ENCODE measurements at regions not wholly inside any gene's neighbourhood (a gene's known extent, or its start where the extent isn't known, plus 50 kb on each side); places are given as distances from the start of the nearest gene placed in this dataset.
"Not testable (repeated sequence)": the region's sequence is repeated elsewhere in the genome, so short reads cannot be mapped to it uniquely, and the experiment has no call there.

DNA sequence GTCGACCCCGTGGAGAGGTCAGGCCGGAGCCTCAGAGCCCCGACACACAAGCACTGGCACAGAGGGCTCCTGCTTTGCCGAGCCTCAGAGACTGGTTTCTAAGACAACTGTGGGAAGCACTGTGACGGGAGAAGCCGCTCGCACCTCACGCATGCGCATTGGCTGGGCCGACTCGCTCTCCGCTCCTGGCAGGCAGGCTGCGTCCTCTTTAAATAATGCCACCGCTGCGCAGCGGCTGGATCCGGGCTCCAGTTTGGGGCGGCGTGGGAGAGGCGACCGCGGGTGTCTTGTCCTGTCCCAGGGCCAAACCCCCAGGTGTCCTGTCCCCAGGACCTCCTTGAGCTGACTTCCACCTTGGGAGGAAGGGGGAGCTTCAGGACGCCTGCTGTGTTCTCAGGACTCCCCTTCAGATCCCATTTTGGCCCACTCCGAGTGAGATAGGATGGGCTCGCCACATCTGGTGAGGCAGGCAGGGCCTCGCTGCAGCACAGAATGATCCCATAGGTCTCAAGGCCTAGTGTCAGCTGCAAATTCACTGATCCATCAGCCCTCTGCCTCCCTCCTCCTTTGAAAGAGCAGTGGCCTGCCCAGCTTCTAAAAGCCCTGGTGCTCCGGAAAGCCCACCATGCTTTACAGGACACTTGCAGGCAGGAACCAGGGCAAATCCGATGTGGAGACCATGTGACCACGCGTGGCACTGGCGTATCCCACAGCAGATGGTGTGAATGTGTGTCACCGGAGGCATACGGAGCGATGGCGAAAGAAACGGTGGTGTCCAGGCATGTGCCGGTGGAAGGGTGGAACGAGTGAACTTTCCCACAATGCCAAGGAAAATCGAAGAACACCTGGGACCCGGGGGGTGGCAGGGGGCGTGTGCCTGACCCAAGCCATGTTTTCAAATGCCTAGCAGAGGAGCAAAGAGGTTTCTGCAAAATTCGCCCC is 169.3 kb upstream of the ZNF337 start:
- peak; percentile 30 to 68 for DNase-seq (ENCODE audit: low read depth in 2 of 2)

DNA sequence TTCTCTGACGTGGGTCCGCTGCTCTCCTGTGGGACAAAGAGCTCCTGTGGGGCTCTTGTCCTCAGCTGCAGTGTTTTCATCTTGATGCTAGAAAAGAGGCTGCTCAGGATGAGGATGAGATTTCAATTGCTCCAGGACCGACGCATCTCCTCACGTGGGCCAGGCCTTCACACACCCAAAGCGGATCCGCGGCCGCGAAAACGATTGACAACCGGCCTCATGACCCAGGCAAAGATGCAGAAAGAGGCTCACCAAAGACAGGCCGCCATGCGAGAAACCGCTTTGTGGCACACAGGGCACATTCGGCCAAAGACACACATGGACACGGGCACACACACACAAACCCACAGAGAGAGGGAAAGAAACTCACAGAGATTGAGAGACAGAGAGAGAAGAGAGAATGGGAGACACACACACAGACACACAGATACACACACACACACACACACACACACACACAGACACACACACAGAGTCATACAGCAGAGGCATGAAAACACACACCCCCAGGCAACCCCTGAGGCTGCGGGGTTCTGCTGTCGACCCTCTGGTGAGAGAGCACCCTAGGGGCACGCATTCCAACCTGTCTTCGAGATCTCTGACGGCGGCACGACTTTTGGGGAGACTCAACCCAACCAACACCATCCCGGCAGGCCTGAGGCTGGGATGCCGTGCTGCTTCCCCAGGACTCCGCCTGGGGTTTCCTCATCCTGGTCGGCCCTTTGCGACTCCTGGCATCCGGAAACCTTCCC is 168.5 kb upstream of the ZNF337 start:
- DNase-seq (ENCODE audit: low read depth in 2 of 2), result not testable (repeated sequence)

GRCh38 chr20:25864326-25864962 is 167.8 kb upstream of the ZNF337 start:
- no peak for DNase-seq (ENCODE audit: low read depth in 2 of 2)

DNA sequence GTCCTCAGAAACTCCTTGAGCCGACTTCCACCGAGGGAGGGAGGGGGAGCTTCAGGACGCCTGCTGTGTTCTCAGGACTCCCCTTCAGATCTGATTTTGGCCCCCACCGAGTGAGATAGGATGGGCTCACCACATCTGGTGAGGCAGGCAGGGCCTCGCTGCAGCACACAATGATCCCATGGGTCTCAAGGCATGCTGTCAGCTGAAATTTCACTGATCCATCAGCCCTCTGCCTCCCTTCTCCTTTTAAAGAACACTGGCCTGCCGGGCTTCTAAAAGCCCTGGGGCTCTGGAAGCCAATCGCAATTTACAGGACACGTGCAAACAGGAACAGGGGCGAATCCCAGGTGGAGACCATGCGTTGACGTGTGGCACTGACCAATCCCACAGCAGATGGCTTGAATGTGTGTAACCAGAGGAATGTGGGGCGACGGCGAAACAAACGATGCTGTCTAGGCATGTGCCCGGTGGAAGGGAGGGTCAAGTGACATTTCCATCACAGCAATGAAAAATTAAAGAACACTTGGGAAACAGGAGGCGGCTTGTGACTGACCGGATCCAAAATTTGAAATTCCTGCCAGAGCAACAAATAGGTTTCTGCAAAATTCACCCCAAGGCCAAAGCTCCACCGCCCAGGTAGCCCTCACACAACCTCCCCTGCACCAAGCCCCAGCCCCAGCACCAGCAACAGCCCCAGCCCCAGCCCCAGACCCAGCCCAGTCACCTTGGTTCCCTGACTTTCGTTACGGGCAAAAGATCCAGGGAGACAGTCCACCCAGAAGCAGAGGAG is 167.1 kb upstream of the ZNF337 start:
- no peak for DNase-seq (ENCODE audit: low read depth in 2 of 2)

GRCh38 chr20:25862967-25863530 is 166.4 kb upstream of the ZNF337 start:
- peak; percentile 53 to 86 for DNase-seq (ENCODE audit: low read depth in 2 of 2)

DNA sequence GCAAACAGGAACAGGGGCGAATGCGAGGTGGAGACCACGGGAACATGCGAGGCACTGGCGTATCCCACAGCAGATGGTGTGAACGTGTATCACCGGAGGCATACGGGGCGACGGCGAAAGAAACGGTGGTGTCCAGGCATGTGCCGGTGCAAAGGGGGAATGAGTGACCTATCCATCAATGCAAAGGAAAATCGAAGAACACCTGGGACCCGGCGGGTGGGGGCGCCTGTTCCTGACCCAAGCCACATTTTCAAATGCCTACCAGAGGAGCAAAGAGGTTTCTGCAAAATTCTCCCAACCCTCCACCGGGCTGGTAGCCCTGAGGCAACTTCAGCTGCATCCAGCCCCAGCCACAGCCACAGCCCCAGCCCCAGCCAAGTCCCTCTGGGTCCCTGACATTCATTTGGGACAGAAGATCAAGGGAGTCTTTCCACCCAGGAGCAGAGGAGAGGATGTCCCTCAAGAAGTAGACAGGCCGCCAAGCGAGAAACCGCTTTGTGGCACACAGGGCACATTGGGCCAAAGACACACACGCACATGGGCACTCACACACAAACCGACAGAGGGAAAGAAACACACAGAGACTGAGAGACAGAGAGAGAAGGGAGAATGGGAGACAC is 164.0 kb upstream of the ZNF337 start:
- DNase-seq (ENCODE audit: low read depth in 2 of 2), result no peak

DNA sequence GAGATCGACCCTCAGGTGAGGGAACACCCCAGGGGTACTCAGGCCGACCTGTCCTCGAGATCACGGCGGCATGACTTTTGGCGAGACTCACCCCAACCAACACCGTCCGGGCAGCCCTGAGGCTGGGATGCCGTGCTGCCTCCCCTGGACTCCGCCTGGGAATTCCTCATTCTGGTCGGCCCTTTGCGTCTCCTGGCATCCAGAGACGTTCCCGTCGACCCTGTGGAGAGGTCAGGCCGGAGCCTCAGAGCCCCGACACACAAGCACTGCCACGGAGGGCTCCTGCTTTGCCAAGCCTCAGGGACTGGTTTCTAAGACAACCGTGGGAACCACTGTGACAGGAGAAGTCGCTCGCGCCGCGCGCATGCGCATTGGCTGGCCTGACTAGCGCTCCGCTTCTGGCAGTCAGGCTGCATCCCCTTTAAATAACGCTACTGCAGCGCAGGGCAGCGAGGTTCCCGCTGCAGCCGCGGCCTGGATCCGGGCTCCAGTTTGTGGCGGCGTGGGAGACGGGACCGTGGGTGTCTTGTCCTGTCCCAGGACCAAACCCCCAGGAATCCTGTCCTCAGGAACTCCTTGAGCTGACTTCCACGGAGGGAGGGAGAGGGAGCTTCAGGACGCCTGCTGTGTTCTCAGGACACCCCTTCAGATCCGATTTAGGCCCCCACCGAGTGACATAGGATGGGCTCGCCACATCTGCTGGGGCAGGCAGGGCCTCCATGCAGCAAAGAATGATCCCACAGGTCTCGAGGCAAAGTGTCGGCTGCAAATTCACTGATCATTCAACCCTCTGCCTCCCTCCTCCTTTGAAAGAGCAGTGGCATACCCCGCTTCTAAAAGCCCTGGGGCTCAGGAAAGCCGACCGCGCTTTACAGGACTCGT is 163.2 kb upstream of the ZNF337 start:
- DNase-seq (ENCODE audit: low read depth in 2 of 2), result peak; percentile 46 to 58

DNA sequence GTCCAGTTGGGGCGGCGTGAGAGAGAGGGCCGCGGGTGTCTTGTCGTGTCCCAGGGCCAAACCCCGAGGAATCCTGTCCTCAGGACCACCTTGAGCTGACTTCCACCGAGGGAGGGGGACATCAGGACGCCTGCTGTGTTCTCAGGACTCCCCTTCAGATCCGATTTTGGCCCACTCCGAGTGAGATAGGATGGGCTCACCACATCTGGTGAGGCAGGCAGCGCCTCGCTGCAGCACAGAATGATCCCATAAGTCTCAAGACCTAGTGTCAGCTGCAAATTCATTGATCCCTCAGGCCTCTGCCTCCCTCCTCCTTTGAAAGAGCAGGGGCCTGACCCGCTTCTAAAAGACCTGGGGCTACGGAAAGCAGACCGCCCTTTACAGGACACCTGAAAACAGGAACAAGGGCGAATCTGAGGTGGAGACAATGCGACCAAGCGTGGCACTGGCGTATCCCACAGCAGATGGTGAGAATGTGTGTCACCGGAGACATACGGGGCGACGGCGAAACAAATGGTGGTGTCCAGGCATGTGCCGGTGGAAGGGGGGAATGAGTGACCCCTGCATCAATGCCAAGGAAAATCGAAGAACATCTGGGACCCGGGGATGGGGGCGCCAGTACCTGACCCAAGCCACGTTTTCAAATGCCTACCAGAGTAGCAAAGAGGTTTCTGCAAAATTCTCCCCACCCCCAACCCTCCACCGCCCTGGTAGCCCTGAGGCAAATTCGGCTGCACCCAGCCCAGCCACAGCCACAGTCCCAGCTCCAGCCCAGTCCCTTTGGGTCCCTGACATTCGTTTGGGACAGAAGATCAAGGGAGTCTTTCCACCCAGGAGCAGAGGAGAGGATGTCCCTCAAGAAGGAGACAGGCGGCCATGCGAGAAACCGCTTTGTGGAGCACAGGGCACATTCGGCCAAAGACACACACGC is 162.1 kb upstream of the ZNF337 start:
- DNase-seq (ENCODE audit: low read depth in 2 of 2), result no peak

DNA sequence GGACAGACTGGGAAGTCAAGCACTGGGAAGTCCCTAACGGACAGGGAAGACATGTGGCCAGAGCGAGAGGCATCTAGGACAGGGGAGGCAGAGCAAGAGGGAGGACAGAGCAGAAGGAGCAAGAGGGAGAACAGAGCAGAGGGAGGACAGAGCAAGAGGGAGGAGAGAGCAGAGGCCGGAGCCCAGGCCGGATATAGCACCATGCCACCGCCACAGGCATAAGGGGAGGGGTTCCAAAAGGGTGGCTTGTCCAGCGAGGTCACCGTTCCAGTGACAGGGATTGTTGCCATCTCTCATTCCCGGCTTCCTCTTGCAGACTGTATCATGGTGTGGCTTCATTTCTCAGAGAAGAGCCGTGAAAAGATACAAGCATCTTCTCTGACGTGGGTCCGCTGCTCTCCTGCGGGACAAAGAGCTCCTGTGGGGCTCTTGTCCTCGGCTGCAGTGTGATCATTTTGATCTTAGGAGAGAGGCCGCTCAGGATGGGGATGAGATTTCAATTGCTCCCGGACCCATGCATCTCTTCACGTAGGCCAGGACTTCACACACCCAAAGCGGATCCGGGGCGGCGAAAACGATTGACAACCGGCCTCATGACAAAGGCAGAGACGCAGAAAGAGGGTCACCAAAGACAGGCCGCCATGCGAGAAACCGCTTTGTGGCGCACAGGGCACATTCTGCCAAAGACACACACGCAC is 160.6 kb upstream of the ZNF337 start:
- DNase-seq (ENCODE audit: low read depth in 2 of 2), result not testable (repeated sequence)

DNA sequence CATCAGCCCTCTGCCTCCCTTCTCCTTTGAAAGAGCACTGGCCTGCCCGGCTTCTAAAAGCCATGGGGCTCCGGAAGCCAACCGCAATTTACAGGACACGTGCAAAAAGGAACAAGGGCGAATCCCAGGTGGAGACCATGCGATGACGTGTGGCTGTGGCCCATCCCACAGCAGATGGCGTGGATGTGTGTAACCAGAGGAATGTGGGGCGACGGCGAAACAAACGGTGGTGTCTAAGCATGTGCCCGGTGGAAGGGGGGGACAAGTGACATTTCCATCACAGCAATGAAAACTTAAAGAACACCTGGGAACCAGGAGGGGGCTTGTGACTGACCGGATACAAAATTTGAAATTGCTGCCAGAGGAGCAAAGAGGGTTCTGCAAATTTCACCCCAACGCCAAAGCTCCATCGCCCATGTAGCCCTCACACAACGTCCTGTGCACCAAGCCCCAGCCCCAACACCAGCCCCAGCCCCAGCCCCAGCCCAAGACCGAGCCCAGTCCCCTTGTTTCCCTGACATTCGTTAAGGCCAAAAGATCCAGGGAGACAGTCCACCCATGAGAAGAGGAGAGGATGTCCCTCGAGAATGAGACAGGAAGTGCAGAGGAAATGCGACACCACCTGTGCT is 159.7 kb upstream of the ZNF337 start:
- DNase-seq (ENCODE audit: low read depth in 2 of 2), result no peak

GRCh38 chr20:25855451-25856156 is 159.0 kb upstream of the ZNF337 start:
- not testable (repeated sequence) for DNase-seq (ENCODE audit: low read depth in 2 of 2)

GRCh38 chr20:25854666-25855065 is 158.0 kb upstream of the ZNF337 start:
- DNase-seq (ENCODE audit: low read depth in 2 of 2), result not testable (repeated sequence)

GRCh38 chr20:25853718-25854388 is 157.2 kb upstream of the ZNF337 start:
- DNase-seq (ENCODE audit: low read depth in 2 of 2), result peak; percentile 60 to 69

GRCh38 chr20:25852968-25853717 is 156.5 kb upstream of the ZNF337 start:
- DNase-seq (ENCODE audit: low read depth in 2 of 2), result not testable (repeated sequence)

DNA sequence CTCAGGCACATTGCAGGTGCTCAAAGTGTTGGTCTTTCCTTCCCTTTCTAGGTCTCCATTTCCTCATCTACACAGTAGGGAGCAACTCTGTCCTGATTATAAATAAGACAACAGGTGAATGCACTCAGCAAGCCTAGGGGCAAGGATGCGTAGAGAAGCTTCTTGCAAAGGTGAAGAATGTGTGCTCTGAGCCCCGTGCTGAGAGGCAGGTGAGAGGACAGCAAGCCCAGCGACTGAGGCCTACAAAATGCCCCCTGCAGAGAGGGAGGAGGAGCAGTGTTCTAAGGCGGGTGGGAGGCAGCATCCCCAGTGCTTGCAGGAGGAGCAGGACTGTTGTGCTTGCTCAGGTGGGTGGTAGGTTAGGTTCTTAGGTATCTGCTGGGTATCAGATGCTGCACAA is 153.5 kb upstream of the ZNF337 start:
- DNase-seq (ENCODE audit: low read depth in 2 of 2), result not testable (repeated sequence)

Data from dermis microvascular lymphatic vessel endothelial cell (primary cell).